GM19468 (cell line): ENCODE measurements at regions not wholly inside any gene's neighbourhood (a gene's known extent, or its start where the extent isn't known, plus 50 kb on each side); places are given as distances from the start of the nearest gene placed in this dataset.
"Not testable (repeated sequence)": the region's sequence is repeated elsewhere in the genome, so short reads cannot be mapped to it uniquely, and the experiment has no call there.

Experiments
- ATAC-seq: cut with Tn5 transposase; IDR thresholded peaks from one replicate; pipeline ENCODE4 v1.9.1; 2021; ENCODE audit warnings: mild to moderate bottlenecking, moderate library complexity, moderate number of reproducible peaks; ENCODE audit not compliant: unreplicated experiment; ENCODE audit errors: extremely low read depth

DNA sequence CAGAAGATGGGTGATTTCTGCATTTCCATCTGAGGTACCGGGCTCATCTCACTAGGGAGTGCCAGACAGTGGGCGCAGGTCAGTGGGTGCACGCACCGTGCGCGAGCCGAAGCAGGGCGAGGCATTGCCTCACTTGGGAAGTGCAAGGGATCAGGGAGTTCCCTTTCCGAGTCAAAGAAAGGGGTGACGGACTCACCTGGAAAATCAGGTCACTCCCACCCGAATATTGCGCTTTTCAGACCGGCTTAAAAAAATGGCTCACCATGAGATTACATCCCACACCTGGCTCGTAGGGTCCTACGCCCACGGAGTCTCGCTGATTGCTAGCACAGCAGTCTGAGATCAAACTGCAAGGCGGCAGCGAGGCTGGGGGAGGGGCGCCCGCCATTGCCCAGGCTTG, 194.0 kb downstream of the PARM1 start:
- not testable (repeated sequence) for ATAC-seq

GRCh38 chr4:75126058-75126457, 193.1 kb downstream of the PARM1 start:
- no peak for ATAC-seq

GRCh38 chr4:75122424-75123014, 189.6 kb downstream of the PARM1 start:
- no peak for ATAC-seq

- no peak for ATAC-seq
Observed at GRCh38 chr4:75118739-75119138, 185.8 kb downstream of the PARM1 start.

DNA sequence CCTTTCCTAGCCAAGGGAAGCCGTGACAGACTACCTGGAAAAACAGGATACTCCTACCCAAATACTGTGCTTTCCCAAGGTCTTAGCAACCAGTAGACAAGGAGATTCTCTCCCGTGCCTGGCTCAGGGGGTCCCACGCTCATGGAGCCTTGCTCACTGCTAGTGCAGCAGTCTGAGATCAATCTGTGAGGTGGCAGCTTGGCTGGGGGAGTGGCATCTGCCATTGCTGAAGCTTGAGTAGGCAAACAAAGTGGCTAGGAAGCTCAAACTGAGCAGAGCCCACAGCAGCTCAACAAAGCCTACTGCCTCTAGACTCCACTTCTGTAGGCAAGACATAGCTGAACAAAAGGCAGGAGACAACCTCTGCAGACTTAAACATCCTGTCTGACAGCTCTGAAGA, 177.1 kb downstream of the PARM1 start:
- ATAC-seq: no peak

- ATAC-seq: no peak
Observed at GRCh38 chr4:75107755-75108612, 175.1 kb downstream of the PARM1 start.

DNA sequence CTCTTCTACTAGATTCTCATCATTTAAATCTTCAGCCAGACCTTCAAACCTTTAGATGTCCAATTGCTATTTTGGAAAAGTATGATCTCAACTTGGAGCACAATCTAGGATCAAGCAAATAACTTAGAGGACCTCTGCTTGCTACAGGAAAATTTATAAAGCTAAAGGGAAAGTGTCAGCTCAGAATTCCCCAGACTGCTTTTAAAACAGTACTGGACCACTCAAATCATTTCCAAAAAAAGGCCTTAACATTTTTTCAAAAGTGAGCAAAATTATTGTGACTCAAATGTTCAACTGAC, 169.8 kb downstream of the PARM1 start:
- no peak for ATAC-seq

DNA sequence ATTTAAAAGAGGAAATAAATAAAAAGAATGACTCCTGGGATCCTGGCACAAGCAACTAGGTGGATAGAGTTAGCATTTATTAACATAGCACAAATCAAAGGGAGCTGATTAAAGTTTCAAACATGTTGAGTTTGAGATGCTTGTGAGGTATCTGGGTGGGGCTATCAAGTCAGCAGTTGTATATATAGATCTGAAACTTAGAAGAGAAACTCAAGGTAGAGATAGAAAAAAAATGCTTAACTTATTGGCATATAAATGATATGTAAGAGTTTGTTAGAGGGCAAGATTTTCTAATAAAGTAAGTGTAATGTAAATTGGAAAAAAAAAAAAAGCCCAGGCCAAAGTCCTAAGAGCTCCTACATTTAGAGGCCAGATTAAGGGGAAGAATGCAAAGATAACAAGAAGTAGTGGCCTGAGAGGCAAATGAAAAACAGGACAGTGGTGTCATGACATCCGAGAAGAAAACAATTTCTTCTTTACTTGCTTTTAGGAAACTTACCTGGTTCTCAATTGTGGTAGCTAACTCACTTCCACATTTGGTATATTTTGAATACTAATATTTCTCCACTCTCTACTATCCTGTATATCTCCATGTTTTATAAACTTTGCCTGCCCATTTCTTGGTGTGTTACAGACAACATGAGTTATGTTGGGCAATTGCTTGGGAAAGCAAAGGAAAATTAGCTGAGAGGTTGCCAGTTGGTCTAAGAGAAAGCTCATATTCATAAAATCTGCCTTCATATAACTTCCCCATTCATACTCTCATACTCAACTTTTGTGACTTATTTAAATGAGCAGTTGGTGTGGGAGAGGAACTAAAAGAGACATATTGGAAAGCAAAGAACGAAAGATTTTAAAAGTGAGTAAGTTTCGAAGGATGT, 169.2 kb downstream of the PARM1 start:
- no peak for ATAC-seq
